ENCODE measurements at regions not wholly inside any gene's neighbourhood (a gene's known extent, or its start where the extent isn't known, plus 50 kb on each side); places are given as distances from the start of the nearest gene placed in this dataset.

- TF ChIP-seq POLR2A (IDR thresholded peaks at IDR 0.05; ENCODE audit: low read depth) (no peak), CTCF (IDR thresholded peaks at IDR 0.05) (no peak), POLR2AphosphoS5 (IDR thresholded peaks at IDR 0.05) (no peak), EP300 (IDR thresholded peaks at IDR 0.05) (no peak)
Measured at GRCh38 chr5:135632798-135633197, 54.0 kb upstream of the CXCL14 start.
